ENCODE measurements at regions not wholly inside any gene's neighbourhood (a gene's known extent, or its start where the extent isn't known, plus 50 kb on each side); places are given as distances from the start of the nearest gene placed in this dataset.

- TF ChIP-seq CTCF (IDR thresholded peaks at IDR 0.05), result no peak
- TF ChIP-seq POLR2A (IDR thresholded peaks at IDR 0.05), result no peak
Measured at GRCh38 chr9:1759771-1760300, 255.3 kb upstream of the SMARCA2 start.

Data from testis (tissue), 2 donors.